Astrocyte (in vitro differentiated cells and primary cell): ENCODE measurements at regions not wholly inside any gene's neighbourhood (a gene's known extent, or its start where the extent isn't known, plus 50 kb on each side); places are given as distances from the start of the nearest gene placed in this dataset.

Source experiments
- EZH2 ChIP-seq: IDR thresholded peaks from 2 replicates; pipeline ENCODE4 v1.6.1; 2012; ENCODE audit warnings: mild to moderate bottlenecking, low read length, inconsistent platforms; ENCODE audit not compliant: insufficient read depth
- TF ChIP-seq, protein P1 (sequence below): IDR thresholded peaks from 2 replicates; pipeline ENCODE4 v1.5.1; 2011; ENCODE audit warnings: low read depth, mild to moderate bottlenecking, inconsistent platforms, low read length, moderate library complexity; ENCODE audit not compliant: insufficient read depth

DNA sequence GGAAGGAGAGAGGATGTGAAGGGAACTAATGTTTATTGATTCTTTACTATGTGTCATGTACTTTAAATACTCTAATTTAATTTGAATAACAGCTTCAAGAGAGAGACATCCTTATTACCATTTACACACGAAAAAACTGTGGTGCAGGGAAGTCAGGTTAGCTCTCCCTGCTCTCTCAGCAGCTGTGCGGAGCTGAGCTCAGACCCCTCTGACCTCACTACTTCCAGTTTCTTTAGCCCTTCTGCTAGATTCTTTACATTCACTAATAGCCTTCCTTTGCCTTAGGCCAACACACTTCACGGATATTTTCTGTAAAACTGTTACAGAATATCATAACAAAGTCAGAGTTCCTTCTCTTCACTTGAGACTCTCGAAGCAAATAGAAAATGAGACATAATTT, 131.3 kb upstream of the ARRDC3 start:
- TF ChIP-seq, protein P1, sequence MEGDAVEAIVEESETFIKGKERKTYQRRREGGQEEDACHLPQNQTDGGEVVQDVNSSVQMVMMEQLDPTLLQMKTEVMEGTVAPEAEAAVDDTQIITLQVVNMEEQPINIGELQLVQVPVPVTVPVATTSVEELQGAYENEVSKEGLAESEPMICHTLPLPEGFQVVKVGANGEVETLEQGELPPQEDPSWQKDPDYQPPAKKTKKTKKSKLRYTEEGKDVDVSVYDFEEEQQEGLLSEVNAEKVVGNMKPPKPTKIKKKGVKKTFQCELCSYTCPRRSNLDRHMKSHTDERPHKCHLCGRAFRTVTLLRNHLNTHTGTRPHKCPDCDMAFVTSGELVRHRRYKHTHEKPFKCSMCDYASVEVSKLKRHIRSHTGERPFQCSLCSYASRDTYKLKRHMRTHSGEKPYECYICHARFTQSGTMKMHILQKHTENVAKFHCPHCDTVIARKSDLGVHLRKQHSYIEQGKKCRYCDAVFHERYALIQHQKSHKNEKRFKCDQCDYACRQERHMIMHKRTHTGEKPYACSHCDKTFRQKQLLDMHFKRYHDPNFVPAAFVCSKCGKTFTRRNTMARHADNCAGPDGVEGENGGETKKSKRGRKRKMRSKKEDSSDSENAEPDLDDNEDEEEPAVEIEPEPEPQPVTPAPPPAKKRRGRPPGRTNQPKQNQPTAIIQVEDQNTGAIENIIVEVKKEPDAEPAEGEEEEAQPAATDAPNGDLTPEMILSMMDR, result no peak
- no peak for TF ChIP-seq EZH2
